NOMO-1 treated with DMSO at 0.1 percent for 48 hours (cell line): ENCODE measurements at regions not wholly inside any gene's neighbourhood (a gene's known extent, or its start where the extent isn't known, plus 50 kb on each side); places are given as distances from the start of the nearest gene placed in this dataset.
"Not testable (repeated sequence)": the region's sequence is repeated elsewhere in the genome, so short reads cannot be mapped to it uniquely, and the experiment has no call there.

Source experiments
- DNase-seq: peaks from one replicate; lab custom pipeline; 2025; ENCODE audit not compliant: unreplicated experiment; lab: John Stamatoyannopoulos, UW

- no peak for DNase-seq
Measured at GRCh38 chr18:22285361-22286140, 116.2 kb downstream of the GATA6 start.

GRCh38 chr18:22284581-22285360 lies 115.4 kb downstream of the GATA6 start:
- no peak for DNase-seq

GRCh38 chr18:22283855-22284254 lies 114.5 kb downstream of the GATA6 start:
- not testable (repeated sequence) for DNase-seq

GRCh38 chr18:22283397-22283796 lies 114.0 kb downstream of the GATA6 start:
- DNase-seq, result no peak

- DNase-seq, result no peak
Measured at GRCh38 chr18:22283116-22283395, 113.7 kb downstream of the GATA6 start.

GRCh38 chr18:22282311-22283115 lies 113.1 kb downstream of the GATA6 start:
- peak; percentile 92 for DNase-seq

- DNase-seq, result no peak
Measured at GRCh38 chr18:22280453-22280750, 111.0 kb downstream of the GATA6 start.

- no peak for DNase-seq
Measured at GRCh38 chr18:22279741-22280452, 110.5 kb downstream of the GATA6 start.

- DNase-seq, result no peak
Measured at GRCh38 chr18:22278798-22279197, 109.4 kb downstream of the GATA6 start.

GRCh38 chr18:22277758-22278157 lies 108.4 kb downstream of the GATA6 start:
- DNase-seq, result no peak

- no peak for DNase-seq
Measured at GRCh38 chr18:22276334-22276713, 106.9 kb downstream of the GATA6 start.

- no peak for DNase-seq
Measured at GRCh38 chr18:22275706-22276333, 106.4 kb downstream of the GATA6 start.

- no peak for DNase-seq
Measured at GRCh38 chr18:22273101-22274039, 104.0 kb downstream of the GATA6 start.

GRCh38 chr18:22272242-22272641 lies 102.9 kb downstream of the GATA6 start:
- no peak for DNase-seq

GRCh38 chr18:22271030-22271429 lies 101.6 kb downstream of the GATA6 start:
- no peak for DNase-seq

GRCh38 chr18:22268641-22269128 lies 99.3 kb downstream of the GATA6 start:
- no peak for DNase-seq

GRCh38 chr18:22267697-22268096 lies 98.3 kb downstream of the GATA6 start:
- no peak for DNase-seq

- DNase-seq, result no peak
Measured at GRCh38 chr18:22267225-22267624, 97.8 kb downstream of the GATA6 start.

- DNase-seq, result no peak
Measured at GRCh38 chr18:22265838-22266237, 96.4 kb downstream of the GATA6 start.
